Stimulated activated CD8-positive, alpha-beta memory T cell treated with anti-CD3 and anti-CD28 coated beads, Interleukin-15, amount 100 ng/mL, for 1 hour (primary cell): ENCODE measurements at regions not wholly inside any gene's neighbourhood (a gene's known extent, or its start where the extent isn't known, plus 50 kb on each side); places are given as distances from the start of the nearest gene placed in this dataset.

ENCODE experiments used
- DNase-seq: peaks from one replicate; pipeline ENCODE4 v3.0.0-alpha.2; 2020; ENCODE audit warnings: low read depth

- DNase-seq = no peak
Measured at GRCh38 chr16:11474617-11475291, 112.0 kb downstream of the LITAF start.

GRCh38 chr16:11475896-11476630, 110.7 kb downstream of the LITAF start:
- no peak for DNase-seq

GRCh38 chr16:11476676-11477075, 110.0 kb downstream of the LITAF start:
- no peak for DNase-seq

GRCh38 chr16:11478431-11479119, 108.1 kb downstream of the LITAF start:
- DNase-seq = no peak

- no peak for DNase-seq
Measured at GRCh38 chr16:11479916-11480315, 106.8 kb downstream of the LITAF start.

GRCh38 chr16:11480634-11481033, 106.1 kb downstream of the LITAF start:
- no peak for DNase-seq

- no peak for DNase-seq
Measured at GRCh38 chr16:11481987-11482386, 104.7 kb downstream of the LITAF start.

GRCh38 chr16:11482946-11483748, 103.6 kb downstream of the LITAF start:
- no peak for DNase-seq

GRCh38 chr16:11484691-11485258, 101.9 kb downstream of the LITAF start:
- no peak for DNase-seq

- no peak for DNase-seq
Measured at GRCh38 chr16:11485676-11486075, 101.0 kb downstream of the LITAF start.

GRCh38 chr16:11487289-11487688, 99.4 kb downstream of the LITAF start:
- DNase-seq = no peak

- DNase-seq = no peak
Measured at GRCh38 chr16:11488304-11488703, 98.4 kb downstream of the LITAF start.

- no peak for DNase-seq
Measured at GRCh38 chr16:11491524-11491923, 95.2 kb downstream of the LITAF start.

- no peak for DNase-seq
Measured at GRCh38 chr16:11492808-11493530, 93.8 kb downstream of the LITAF start.

GRCh38 chr16:11493531-11493929, 93.2 kb downstream of the LITAF start:
- DNase-seq = no peak

- no peak for DNase-seq
Measured at GRCh38 chr16:11494029-11494428, 92.7 kb downstream of the LITAF start.

- no peak for DNase-seq
Measured at GRCh38 chr16:11494433-11494832, 92.3 kb downstream of the LITAF start.

GRCh38 chr16:11495066-11495407, 91.7 kb downstream of the LITAF start:
- DNase-seq = no peak
